ENCODE measurements at regions not wholly inside any gene's neighbourhood (a gene's known extent, or its start where the extent isn't known, plus 50 kb on each side); places are given as distances from the start of the nearest gene placed in this dataset.

- Histone ChIP-seq H3K4me3 (ENCODE audit: extremely low read depth, insufficient read depth, low read length, poor library complexity, severe bottlenecking) (no peak overlapping the region), H3K36me3 (ENCODE audit: control insufficient read depth, insufficient read depth, low read length) (no peaks in the 10 kb centered on the region), H3K9me3 (ENCODE audit: control insufficient read depth, low read length) (no peaks in the 10 kb centered on the region), H3K4me1 (ENCODE audit: control insufficient read depth, insufficient read depth, low read length, poor library complexity, severe bottlenecking) (no peaks in the 10 kb centered on the region), H3K27ac (ENCODE audit: low read depth, low read length, severe bottlenecking) (no peak overlapping the region)
- 66 to 76% methylated on average over 3 of the region's 4 CpGs for WGBS, 2 experiments (ENCODE audit: insufficient coverage in 2 of 2)
Measured at GRCh38 chr1:58312461-58312860, 234.1 kb downstream of the OMA1 start.

GRCh38 chr1:58310881-58311280 lies 235.6 kb downstream of the OMA1 start:
- no peaks in the 10 kb centered on the region for H3K36me3 ChIP-seq (ENCODE audit: control insufficient read depth, insufficient read depth, low read length)
- H3K27ac ChIP-seq (ENCODE audit: low read depth, low read length, severe bottlenecking), result no peak overlapping the region
- no peaks in the 10 kb centered on the region for H3K9me3 ChIP-seq (ENCODE audit: control insufficient read depth, low read length)
- H3K4me3 ChIP-seq (ENCODE audit: extremely low read depth, insufficient read depth, low read length, poor library complexity, severe bottlenecking), result no peak overlapping the region
- H3K4me1 ChIP-seq (ENCODE audit: control insufficient read depth, insufficient read depth, low read length, poor library complexity, severe bottlenecking), result no peaks in the 10 kb centered on the region
- WGBS, 2 experiments (ENCODE audit: insufficient coverage in 2 of 2), result 92 to 100% methylated on average over 1 of the region's 1 CpG

- 60 to 95% methylated on average over 1 to 2 of the region's 2 CpGs for WGBS, 2 experiments (ENCODE audit: insufficient coverage in 2 of 2)
- no peaks in the 10 kb centered on the region for H3K4me1 ChIP-seq (ENCODE audit: control insufficient read depth, insufficient read depth, low read length, poor library complexity, severe bottlenecking)
- H3K36me3 ChIP-seq (ENCODE audit: control insufficient read depth, insufficient read depth, low read length), result no peaks in the 10 kb centered on the region
- no peaks in the 10 kb centered on the region for H3K9me3 ChIP-seq (ENCODE audit: control insufficient read depth, low read length)
- H3K27ac ChIP-seq (ENCODE audit: low read depth, low read length, severe bottlenecking), result no peak overlapping the region
- no peak overlapping the region for H3K4me3 ChIP-seq (ENCODE audit: extremely low read depth, insufficient read depth, low read length, poor library complexity, severe bottlenecking)
Measured at GRCh38 chr1:58310469-58310868, 236.1 kb downstream of the OMA1 start.

- no peaks in the 10 kb centered on the region for H3K36me3 ChIP-seq (ENCODE audit: control insufficient read depth, insufficient read depth, low read length)
- WGBS, 2 experiments (ENCODE audit: insufficient coverage in 2 of 2), result no CpG with 5 or more reads among the region's 1 CpG
- H3K27ac ChIP-seq (ENCODE audit: low read depth, low read length, severe bottlenecking), result no peak overlapping the region
- H3K4me3 ChIP-seq (ENCODE audit: extremely low read depth, insufficient read depth, low read length, poor library complexity, severe bottlenecking), result no peak overlapping the region
- H3K9me3 ChIP-seq (ENCODE audit: control insufficient read depth, low read length), result no peaks in the 10 kb centered on the region
- H3K4me1 ChIP-seq (ENCODE audit: control insufficient read depth, insufficient read depth, low read length, poor library complexity, severe bottlenecking), result no peaks in the 10 kb centered on the region
Measured at GRCh38 chr1:58308206-58308605, 238.3 kb downstream of the OMA1 start.

GRCh38 chr1:58307431-58307830 lies 239.1 kb downstream of the OMA1 start:
- H3K4me1 ChIP-seq (ENCODE audit: control insufficient read depth, insufficient read depth, low read length, poor library complexity, severe bottlenecking), result no peaks in the 10 kb centered on the region
- H3K9me3 ChIP-seq (ENCODE audit: control insufficient read depth, low read length), result no peaks in the 10 kb centered on the region
- 100% methylated on average over 1 of the region's 1 CpG; no CpG with 5 or more reads in 1 of the 2 experiments for WGBS, 2 experiments (ENCODE audit: insufficient coverage in 2 of 2)
- no peak overlapping the region for H3K4me3 ChIP-seq (ENCODE audit: extremely low read depth, insufficient read depth, low read length, poor library complexity, severe bottlenecking)
- no peaks in the 10 kb centered on the region for H3K36me3 ChIP-seq (ENCODE audit: control insufficient read depth, insufficient read depth, low read length)
- no peak overlapping the region for H3K27ac ChIP-seq (ENCODE audit: low read depth, low read length, severe bottlenecking)

GRCh38 chr1:58305622-58306021 lies 240.9 kb downstream of the OMA1 start:
- Histone ChIP-seq H3K4me1 (ENCODE audit: control insufficient read depth, insufficient read depth, low read length, poor library complexity, severe bottlenecking) (no peaks in the 10 kb centered on the region), H3K36me3 (ENCODE audit: control insufficient read depth, insufficient read depth, low read length) (no peaks in the 10 kb centered on the region), H3K4me3 (ENCODE audit: extremely low read depth, insufficient read depth, low read length, poor library complexity, severe bottlenecking) (no peak overlapping the region), H3K9me3 (ENCODE audit: control insufficient read depth, low read length) (no peaks in the 10 kb centered on the region), H3K27ac (ENCODE audit: low read depth, low read length, severe bottlenecking) (no peak overlapping the region)
- 88% methylated on average over 1 of the region's 1 CpG; no CpG with 5 or more reads in 1 of the 2 experiments for WGBS, 2 experiments (ENCODE audit: insufficient coverage in 2 of 2)

- Histone ChIP-seq H3K36me3 (ENCODE audit: control insufficient read depth, insufficient read depth, low read length) (no peaks in the 10 kb centered on the region), H3K4me1 (ENCODE audit: control insufficient read depth, insufficient read depth, low read length, poor library complexity, severe bottlenecking) (no peaks in the 10 kb centered on the region), H3K9me3 (ENCODE audit: control insufficient read depth, low read length) (no peaks in the 10 kb centered on the region), H3K4me3 (ENCODE audit: extremely low read depth, insufficient read depth, low read length, poor library complexity, severe bottlenecking) (no peak overlapping the region), H3K27ac (ENCODE audit: low read depth, low read length, severe bottlenecking) (no peak overlapping the region)
- WGBS, 2 experiments (ENCODE audit: insufficient coverage in 2 of 2), result 90 to 100% methylated on average over 2 of the region's 5 CpGs
Measured at GRCh38 chr1:58304346-58304975, 242.1 kb downstream of the OMA1 start.

GRCh38 chr1:58303841-58304240 lies 242.7 kb downstream of the OMA1 start:
- H3K36me3 ChIP-seq (ENCODE audit: control insufficient read depth, insufficient read depth, low read length), result no peaks in the 10 kb centered on the region
- H3K4me1 ChIP-seq (ENCODE audit: control insufficient read depth, insufficient read depth, low read length, poor library complexity, severe bottlenecking), result no peaks in the 10 kb centered on the region
- no peaks in the 10 kb centered on the region for H3K9me3 ChIP-seq (ENCODE audit: control insufficient read depth, low read length)
- H3K4me3 ChIP-seq (ENCODE audit: extremely low read depth, insufficient read depth, low read length, poor library complexity, severe bottlenecking), result no peak overlapping the region
- WGBS, 2 experiments (ENCODE audit: insufficient coverage in 2 of 2), result 0 to 73% methylated on average over 1 to 2 of the region's 3 CpGs
- H3K27ac ChIP-seq (ENCODE audit: low read depth, low read length, severe bottlenecking), result no peak overlapping the region

- no peak overlapping the region for H3K4me3 ChIP-seq (ENCODE audit: extremely low read depth, insufficient read depth, low read length, poor library complexity, severe bottlenecking)
- H3K9me3 ChIP-seq (ENCODE audit: control insufficient read depth, low read length), result no peaks in the 10 kb centered on the region
- H3K36me3 ChIP-seq (ENCODE audit: control insufficient read depth, insufficient read depth, low read length), result no peaks in the 10 kb centered on the region
- no peaks in the 10 kb centered on the region for H3K4me1 ChIP-seq (ENCODE audit: control insufficient read depth, insufficient read depth, low read length, poor library complexity, severe bottlenecking)
- H3K27ac ChIP-seq (ENCODE audit: low read depth, low read length, severe bottlenecking), result no peak overlapping the region
- WGBS, 2 experiments (ENCODE audit: insufficient coverage in 2 of 2), result 100% methylated on average over 1 of the region's 1 CpG
Measured at GRCh38 chr1:58293388-58293787, 253.1 kb downstream of the OMA1 start.

GRCh38 chr1:58290685-58291372 lies 255.7 kb downstream of the OMA1 start:
- H3K27ac ChIP-seq (ENCODE audit: low read depth, low read length, severe bottlenecking), result no peak overlapping the region
- H3K4me3 ChIP-seq (ENCODE audit: extremely low read depth, insufficient read depth, low read length, poor library complexity, severe bottlenecking), result no peak overlapping the region
- no peaks in the 10 kb centered on the region for H3K4me1 ChIP-seq (ENCODE audit: control insufficient read depth, insufficient read depth, low read length, poor library complexity, severe bottlenecking)
- H3K9me3 ChIP-seq (ENCODE audit: control insufficient read depth, low read length), result no peaks in the 10 kb centered on the region
- 55% methylated on average over 3 of the region's 6 CpGs; no CpG with 5 or more reads in 1 of the 2 experiments for WGBS, 2 experiments (ENCODE audit: insufficient coverage in 2 of 2)
- no peaks in the 10 kb centered on the region for H3K36me3 ChIP-seq (ENCODE audit: control insufficient read depth, insufficient read depth, low read length)

GRCh38 chr1:58288624-58289142 lies 257.8 kb downstream of the OMA1 start:
- WGBS, 2 experiments (ENCODE audit: insufficient coverage in 2 of 2), result 100% methylated on average over 1 of the region's 2 CpGs
- H3K4me3 ChIP-seq (ENCODE audit: extremely low read depth, insufficient read depth, low read length, poor library complexity, severe bottlenecking), result no peak overlapping the region

More at GRCh38 chr1:58288624-58289142, 257.8 kb downstream of the OMA1 start:
- H3K4me1 ChIP-seq (ENCODE audit: control insufficient read depth, insufficient read depth, low read length, poor library complexity, severe bottlenecking), result no peaks in the 10 kb centered on the region
- H3K27ac ChIP-seq (ENCODE audit: low read depth, low read length, severe bottlenecking), result no peak overlapping the region
- H3K36me3 ChIP-seq (ENCODE audit: control insufficient read depth, insufficient read depth, low read length), result no peaks in the 10 kb centered on the region
- no peaks in the 10 kb centered on the region for H3K9me3 ChIP-seq (ENCODE audit: control insufficient read depth, low read length)
